Activated CD4-positive, alpha-beta T cell treated with anti-CD3 and anti-CD28 coated beads, Interleukin-2, amount 10 ng/mL, durations not matched to agents 24 days and 14 days (primary cell): ENCODE measurements at regions not wholly inside any gene's neighbourhood (a gene's known extent, or its start where the extent isn't known, plus 50 kb on each side); places are given as distances from the start of the nearest gene placed in this dataset.
"Not testable (repeated sequence)": the region's sequence is repeated elsewhere in the genome, so short reads cannot be mapped to it uniquely, and the experiment has no call there.

Experiments used
- DNase-seq: peaks from one replicate; pipeline ENCODE4 v3.0.0; 2022
- H3K27ac Mint-ChIP-seq: one replicate; pipeline ENCODE4 v1.8.0; 2022; ENCODE audit warnings: mild to moderate bottlenecking, mixed read lengths
- H3K27me3 Mint-ChIP-seq: one replicate; pipeline ENCODE4 v1.8.0; 2022; ENCODE audit warnings: mixed read lengths
- H3K36me3 Mint-ChIP-seq: one replicate; pipeline ENCODE4 v1.8.0; 2022; ENCODE audit warnings: low read depth, mild to moderate bottlenecking, mixed read lengths
- H3K4me1 Mint-ChIP-seq: one replicate; pipeline ENCODE4 v1.8.0; 2021; ENCODE audit warnings: mixed read lengths
- H3K4me3 Mint-ChIP-seq: one replicate; pipeline ENCODE4 v1.8.0; 2022; ENCODE audit warnings: mild to moderate bottlenecking, moderate library complexity, mixed read lengths
- H3K9me3 Mint-ChIP-seq: one replicate; pipeline ENCODE4 v1.8.0; 2021; ENCODE audit warnings: mixed read lengths
- intact Hi-C: fragments of 100-400 bp; cut with micrococcal nuclease; formaldehyde crosslinking; loops from one replicate; pipeline ENCODE4 v1.15.1; 2023

- H3K9me3 Mint-ChIP-seq, H3K27ac Mint-ChIP-seq, DNase-seq, intact Hi-C loops, H3K36me3 Mint-ChIP-seq, H3K4me1 Mint-ChIP-seq, H3K4me3 Mint-ChIP-seq, H3K27me3 Mint-ChIP-seq: not testable (repeated sequence)
Measured at GRCh38 chr15:47098526-47098925, 618.8 kb upstream of the SEMA6D start.

GRCh38 chr15:47099801-47100200, 617.5 kb upstream of the SEMA6D start:
- H3K4me1 Mint-ChIP-seq, H3K27ac Mint-ChIP-seq, H3K9me3 Mint-ChIP-seq, DNase-seq, H3K27me3 Mint-ChIP-seq, H3K4me3 Mint-ChIP-seq, intact Hi-C loops, H3K36me3 Mint-ChIP-seq: not testable (repeated sequence)

- H3K27me3 Mint-ChIP-seq, H3K4me1 Mint-ChIP-seq, H3K27ac Mint-ChIP-seq, DNase-seq, intact Hi-C loops, H3K9me3 Mint-ChIP-seq, H3K36me3 Mint-ChIP-seq, H3K4me3 Mint-ChIP-seq: not testable (repeated sequence)
Measured at GRCh38 chr15:47108800-47109199, 608.5 kb upstream of the SEMA6D start.

- Mint-ChIP-seq H3K36me3 (no peaks in the 10 kb centered on the region), H3K4me3 (no peak overlapping the region), H3K4me1 (no peaks in the 10 kb centered on the region), H3K27me3 (no peaks in the 10 kb centered on the region), H3K9me3 (peaks cover 15% of the 10 kb centered on the region), H3K27ac (no peak overlapping the region)
- intact Hi-C loops: no loop called here
- no peak for DNase-seq
Measured at GRCh38 chr15:47116698-47117097, 600.6 kb upstream of the SEMA6D start.

- no peak overlapping the region for H3K27ac Mint-ChIP-seq
- peaks cover 10% of the 10 kb centered on the region for H3K9me3 Mint-ChIP-seq
- DNase-seq: no peak
- H3K27me3 Mint-ChIP-seq: no peaks in the 10 kb centered on the region
- no peaks in the 10 kb centered on the region for H3K36me3 Mint-ChIP-seq
- H3K4me1 Mint-ChIP-seq: no peaks in the 10 kb centered on the region
- intact Hi-C loops: no loop called here
- no peak overlapping the region for H3K4me3 Mint-ChIP-seq
Measured at GRCh38 chr15:47119349-47119748, 598.0 kb upstream of the SEMA6D start.

DNA sequence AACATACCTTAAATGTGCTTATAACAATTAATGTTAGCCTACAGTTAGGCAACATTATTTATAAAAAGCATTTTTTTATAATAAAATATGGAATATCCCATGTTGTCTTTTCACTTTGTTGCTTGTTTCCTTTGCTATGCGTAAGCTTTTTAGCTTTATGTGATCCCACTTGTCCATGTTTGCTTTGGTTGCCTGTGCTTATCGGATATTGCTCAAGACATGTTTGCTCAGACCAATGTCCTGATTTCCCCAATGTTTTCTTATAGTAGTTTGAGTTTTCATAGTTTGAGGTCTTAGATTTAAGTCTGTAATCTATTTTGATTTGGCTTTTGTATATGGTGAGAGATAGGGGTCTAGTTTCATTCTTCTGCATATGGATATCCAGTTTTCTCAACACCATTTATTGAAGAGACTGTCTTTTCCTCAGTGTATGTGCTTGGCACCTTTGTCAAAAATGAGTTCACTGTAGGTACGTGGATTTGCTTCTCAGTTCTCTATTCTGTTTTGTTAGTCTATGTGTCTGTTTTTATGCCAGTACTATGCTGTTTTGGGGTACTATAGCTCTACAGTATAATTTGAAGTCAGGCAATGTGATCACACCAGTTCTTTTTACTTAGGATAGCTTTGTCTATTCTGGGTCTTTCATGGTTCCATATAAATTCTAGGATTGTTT, 592.7 kb upstream of the SEMA6D start:
- H3K4me1 Mint-ChIP-seq: no peaks in the 10 kb centered on the region
- intact Hi-C loops: no loop called here
- no peak overlapping the region for H3K4me3 Mint-ChIP-seq
- no peak overlapping the region for H3K27ac Mint-ChIP-seq
- no peaks in the 10 kb centered on the region for H3K27me3 Mint-ChIP-seq
- DNase-seq: no peak
- H3K36me3 Mint-ChIP-seq: no peaks in the 10 kb centered on the region
- H3K9me3 Mint-ChIP-seq: peaks cover 19% of the 10 kb centered on the region

- intact Hi-C loops: no loop called here
- Mint-ChIP-seq H3K4me3 (no peak overlapping the region), H3K36me3 (no peaks in the 10 kb centered on the region), H3K9me3 (peaks cover 10% of the 10 kb centered on the region), H3K4me1 (no peaks in the 10 kb centered on the region), H3K27ac (no peak overlapping the region), H3K27me3 (no peaks in the 10 kb centered on the region)
- DNase-seq: no peak
Measured at GRCh38 chr15:47129033-47129432, 588.3 kb upstream of the SEMA6D start.

DNA sequence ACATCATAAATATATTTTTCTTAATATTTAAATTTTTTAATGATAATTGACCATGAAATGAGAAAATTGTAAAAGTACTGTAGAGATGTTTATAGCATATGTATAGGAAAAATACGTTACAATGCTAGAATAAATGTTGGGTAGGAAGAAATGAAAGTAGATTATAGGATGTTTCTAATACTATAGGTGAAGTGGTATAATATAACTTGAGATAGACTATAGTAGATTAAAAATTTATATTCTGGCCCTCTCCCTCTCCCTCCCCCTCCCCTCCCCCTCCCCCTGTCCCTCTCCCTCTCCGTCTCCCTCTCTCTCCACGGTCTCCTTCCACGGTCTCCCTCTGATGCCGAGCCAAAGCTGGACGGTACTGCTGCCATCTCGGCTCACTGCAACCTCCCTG, 585.9 kb upstream of the SEMA6D start:
- intact Hi-C loops, H3K4me3 Mint-ChIP-seq, H3K36me3 Mint-ChIP-seq, H3K27ac Mint-ChIP-seq, H3K4me1 Mint-ChIP-seq, DNase-seq, H3K27me3 Mint-ChIP-seq, H3K9me3 Mint-ChIP-seq: not testable (repeated sequence)

DNA sequence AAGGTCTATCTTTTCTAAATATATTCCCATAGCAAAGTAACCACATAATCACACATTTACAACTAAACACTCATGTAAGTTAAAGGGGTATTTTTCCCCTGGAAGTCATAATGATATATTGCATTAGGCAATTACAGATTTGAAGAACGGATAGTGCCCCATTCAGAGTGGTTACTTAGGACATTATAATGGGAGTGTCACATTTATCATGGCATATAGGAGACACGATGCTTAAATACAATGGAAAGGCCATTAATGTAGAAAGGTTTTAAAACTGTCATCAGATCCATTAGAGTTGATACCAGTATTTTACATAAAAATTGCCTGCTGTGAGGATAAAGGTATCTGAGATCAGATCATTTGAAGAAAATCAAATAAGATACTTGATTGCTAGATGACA, 582.0 kb upstream of the SEMA6D start:
- Mint-ChIP-seq H3K27me3 (no peaks in the 10 kb centered on the region), H3K4me3 (no peak overlapping the region), H3K4me1 (no peaks in the 10 kb centered on the region), H3K27ac (no peak overlapping the region), H3K9me3 (no peaks in the 10 kb centered on the region), H3K36me3 (no peaks in the 10 kb centered on the region)
- intact Hi-C loops: no loop called here
- DNase-seq: no peak

DNA sequence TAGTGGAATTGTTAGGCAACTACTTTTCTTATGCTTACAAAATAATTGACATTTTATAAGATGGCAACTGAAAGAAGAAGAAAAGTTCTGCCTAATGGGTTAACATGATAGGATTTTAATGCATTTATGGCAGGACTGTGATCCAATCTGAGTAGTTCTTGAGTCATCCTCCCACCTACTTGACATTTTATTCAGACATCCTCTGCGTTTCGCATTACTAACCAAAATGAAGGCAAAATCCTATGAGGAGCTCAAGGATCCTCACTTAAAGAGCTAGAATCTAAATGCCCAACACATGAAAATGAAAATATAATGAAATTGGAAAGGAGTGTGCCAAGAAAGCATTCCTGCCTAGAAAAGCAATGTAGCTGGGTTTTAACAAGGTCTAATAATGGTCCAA, 581.1 kb upstream of the SEMA6D start:
- Mint-ChIP-seq H3K27me3 (no peaks in the 10 kb centered on the region), H3K27ac (no peak overlapping the region), H3K36me3 (no peaks in the 10 kb centered on the region), H3K4me1 (no peaks in the 10 kb centered on the region), H3K9me3 (no peaks in the 10 kb centered on the region), H3K4me3 (no peak overlapping the region)
- intact Hi-C loops: no loop called here
- DNase-seq: no peak

GRCh38 chr15:47139965-47140364, 577.3 kb upstream of the SEMA6D start:
- no peak for DNase-seq
- H3K4me1 Mint-ChIP-seq: no peaks in the 10 kb centered on the region
- H3K9me3 Mint-ChIP-seq: peaks cover 4% of the 10 kb centered on the region
- H3K4me3 Mint-ChIP-seq: no peak overlapping the region
- no peaks in the 10 kb centered on the region for H3K36me3 Mint-ChIP-seq
- intact Hi-C loops: no loop called here
- H3K27ac Mint-ChIP-seq: no peak overlapping the region
- H3K27me3 Mint-ChIP-seq: no peaks in the 10 kb centered on the region

DNA sequence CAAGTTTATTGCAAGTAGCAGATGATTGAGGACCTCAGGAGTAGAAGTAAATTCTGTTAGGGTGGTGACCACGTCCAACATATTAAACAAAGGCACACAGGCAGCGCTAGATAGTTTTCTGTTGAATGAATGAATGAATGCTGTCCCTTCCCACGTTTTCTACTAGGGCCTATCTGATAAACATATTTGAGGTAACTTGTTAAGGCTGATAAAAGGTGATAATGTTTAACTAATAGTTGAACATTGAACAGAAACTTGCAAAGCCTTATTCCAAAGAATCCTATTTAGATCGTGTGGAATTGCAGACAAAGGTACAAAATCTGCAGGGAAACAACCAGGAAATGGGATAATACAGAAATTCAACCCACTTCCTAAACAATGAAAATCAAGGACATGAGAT, 559.5 kb upstream of the SEMA6D start:
- Mint-ChIP-seq H3K27me3 (no peaks in the 10 kb centered on the region), H3K4me3 (no peak overlapping the region), H3K9me3 (no peaks in the 10 kb centered on the region), H3K36me3 (no peaks in the 10 kb centered on the region), H3K27ac (no peak overlapping the region), H3K4me1 (no peaks in the 10 kb centered on the region)
- intact Hi-C loops: no loop called here
- no peak for DNase-seq

- Mint-ChIP-seq H3K36me3 (no peaks in the 10 kb centered on the region), H3K4me3 (no peak overlapping the region), H3K9me3 (no peaks in the 10 kb centered on the region), H3K4me1 (no peaks in the 10 kb centered on the region), H3K27ac (no peak overlapping the region), H3K27me3 (no peaks in the 10 kb centered on the region)
- intact Hi-C loops: no loop called here
- DNase-seq: no peak
Measured at GRCh38 chr15:47158573-47158972, 558.7 kb upstream of the SEMA6D start.

DNA sequence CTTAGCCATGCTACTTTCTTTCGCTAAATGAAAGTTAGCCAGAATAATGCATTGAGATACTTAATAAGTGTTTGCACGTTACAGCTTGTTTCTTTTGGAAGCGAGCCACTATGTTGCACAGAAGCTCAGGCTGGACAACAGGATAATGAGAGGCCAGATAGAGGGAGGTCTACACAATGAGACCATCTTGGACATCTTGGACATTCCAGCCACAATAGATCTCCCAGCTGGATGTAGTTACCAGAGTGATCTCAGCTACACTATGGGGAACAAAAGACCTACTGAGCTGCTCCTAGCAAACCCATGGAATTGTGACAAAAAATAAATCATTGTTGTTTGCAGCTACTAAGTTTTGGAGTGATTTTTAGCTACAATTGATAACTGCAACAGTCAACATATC, 540.1 kb upstream of the SEMA6D start:
- Mint-ChIP-seq H3K9me3 (no peaks in the 10 kb centered on the region), H3K36me3 (no peaks in the 10 kb centered on the region), H3K27me3 (no peaks in the 10 kb centered on the region), H3K4me3 (no peak overlapping the region), H3K27ac (no peak overlapping the region), H3K4me1 (no peaks in the 10 kb centered on the region)
- intact Hi-C loops: no loop called here
- DNase-seq: no peak

GRCh38 chr15:47179988-47180387, 537.3 kb upstream of the SEMA6D start:
- H3K9me3 Mint-ChIP-seq: peaks cover 4% of the 10 kb centered on the region
- H3K4me1 Mint-ChIP-seq: peaks cover 2% of the 10 kb centered on the region
- no peak overlapping the region for H3K4me3 Mint-ChIP-seq
- no peak overlapping the region for H3K27ac Mint-ChIP-seq
- peaks cover 21% of the 10 kb centered on the region for H3K27me3 Mint-ChIP-seq
- no peak for DNase-seq
- intact Hi-C loops: loop anchor here (10.0 kb wide), 1 partner anchor 535 kb away; the partner anchor contains the start of gene SEMA6D
- H3K36me3 Mint-ChIP-seq: no peaks in the 10 kb centered on the region
